Stimulated activated CD4-positive, alpha-beta T cell treated with anti-CD3 and anti-CD28 coated beads, Interleukin-12 subunit alpha, Interleukin-12 subunit beta, amount 100 ng/mL, for 24 hours (primary cell): ENCODE measurements at regions not wholly inside any gene's neighbourhood (a gene's known extent, or its start where the extent isn't known, plus 50 kb on each side); places are given as distances from the start of the nearest gene placed in this dataset.
"Not testable (repeated sequence)": the region's sequence is repeated elsewhere in the genome, so short reads cannot be mapped to it uniquely, and the experiment has no call there.

Source experiments
- DNase-seq, 2 experiments: peaks; one replicate each; pipeline ENCODE4 v3.0.0-alpha.2; 2020; ENCODE audit warnings: low read depth in 2 of 2

DNA sequence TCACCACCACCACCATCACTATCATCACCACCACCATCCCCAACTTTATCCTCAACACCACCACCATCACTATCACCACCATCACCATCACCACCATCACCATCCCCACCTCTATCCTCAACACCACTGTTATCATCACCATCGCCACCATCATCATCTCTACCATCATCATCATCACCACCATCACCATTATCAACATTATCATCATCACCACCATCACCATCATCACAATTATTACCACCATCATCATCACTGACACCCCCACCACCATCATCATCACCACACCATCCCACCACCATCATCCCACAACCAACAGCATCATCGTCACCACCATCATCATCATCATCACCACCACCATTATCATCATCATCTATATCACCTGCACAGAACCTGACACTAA, 188.4 kb upstream of the PWP1 start:
- no peak for DNase-seq

DNA sequence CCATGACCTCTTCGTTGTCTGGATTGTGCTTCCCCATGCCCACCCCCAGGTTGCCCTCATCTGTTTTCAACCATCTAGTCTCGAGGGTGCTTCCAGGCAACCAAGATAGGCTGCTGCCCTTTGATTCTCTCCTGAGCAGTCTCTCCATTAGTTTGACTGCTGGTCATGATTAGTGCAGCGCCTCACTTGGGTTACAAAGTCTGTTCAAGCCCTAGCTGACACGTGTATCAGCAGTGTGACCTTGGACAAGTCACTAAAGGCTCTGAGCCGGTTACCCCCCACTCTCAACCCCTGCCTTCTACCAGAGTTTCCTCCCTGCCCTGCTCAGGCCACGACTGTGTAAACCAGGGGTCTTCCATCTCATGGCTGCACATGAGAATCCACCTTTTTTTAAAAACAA, 185.3 kb upstream of the PWP1 start:
- no peak for DNase-seq

DNA sequence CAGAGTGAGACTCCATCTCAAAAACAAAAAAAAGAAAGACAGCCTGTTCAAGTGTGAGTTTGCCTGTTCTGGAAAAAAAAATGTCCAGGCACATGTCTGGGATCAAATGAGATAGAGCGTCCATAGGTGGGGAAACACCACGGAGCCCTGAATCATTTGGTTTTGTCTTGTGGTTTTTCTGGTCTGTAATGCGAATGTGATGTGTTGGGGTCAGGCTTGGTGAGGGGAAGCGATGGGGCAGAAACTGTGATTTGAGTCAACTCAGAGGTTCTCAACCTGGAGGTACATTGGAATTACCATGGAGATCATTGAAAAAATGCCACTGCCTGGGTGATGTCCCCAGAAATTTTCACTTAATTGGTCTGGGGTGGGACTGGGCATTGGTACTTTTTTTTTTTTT, 183.9 kb upstream of the PWP1 start:
- DNase-seq = no peak

DNA sequence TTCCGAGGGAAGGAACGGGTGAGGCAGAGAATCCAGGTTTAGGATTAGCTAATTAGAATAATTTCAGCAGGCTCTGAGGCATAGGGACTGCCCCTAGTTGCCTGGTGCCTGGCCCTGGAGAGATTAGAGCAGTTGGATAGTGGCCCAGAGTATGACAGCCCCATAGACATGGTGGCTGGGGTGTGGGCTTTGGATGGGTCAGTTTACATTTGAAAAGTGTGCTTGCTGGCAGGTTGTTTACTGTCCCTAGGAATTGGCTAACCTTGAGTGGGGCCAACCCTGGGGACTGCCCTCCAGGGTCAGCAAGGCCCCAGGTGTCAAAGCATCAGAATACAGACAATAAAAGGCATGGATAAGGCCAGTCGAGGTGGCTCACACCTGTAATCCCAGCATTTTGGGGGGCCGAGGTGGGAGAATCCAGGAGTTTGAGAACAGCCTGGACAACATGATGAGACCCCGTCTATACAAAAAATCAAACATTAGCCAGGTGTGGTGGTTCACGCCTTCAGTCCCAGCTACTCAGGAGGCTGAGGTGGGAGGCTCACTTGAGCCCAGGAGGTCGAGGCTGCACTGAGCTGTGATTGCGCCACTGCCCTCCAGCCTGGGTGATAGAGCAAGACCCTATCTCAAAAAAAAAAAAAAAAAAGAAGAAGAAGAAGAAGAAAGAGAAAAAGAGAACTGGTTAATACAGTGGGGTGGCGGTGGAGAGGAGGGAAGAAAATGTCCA, 182.3 kb upstream of the PWP1 start:
- no peak for DNase-seq

DNA sequence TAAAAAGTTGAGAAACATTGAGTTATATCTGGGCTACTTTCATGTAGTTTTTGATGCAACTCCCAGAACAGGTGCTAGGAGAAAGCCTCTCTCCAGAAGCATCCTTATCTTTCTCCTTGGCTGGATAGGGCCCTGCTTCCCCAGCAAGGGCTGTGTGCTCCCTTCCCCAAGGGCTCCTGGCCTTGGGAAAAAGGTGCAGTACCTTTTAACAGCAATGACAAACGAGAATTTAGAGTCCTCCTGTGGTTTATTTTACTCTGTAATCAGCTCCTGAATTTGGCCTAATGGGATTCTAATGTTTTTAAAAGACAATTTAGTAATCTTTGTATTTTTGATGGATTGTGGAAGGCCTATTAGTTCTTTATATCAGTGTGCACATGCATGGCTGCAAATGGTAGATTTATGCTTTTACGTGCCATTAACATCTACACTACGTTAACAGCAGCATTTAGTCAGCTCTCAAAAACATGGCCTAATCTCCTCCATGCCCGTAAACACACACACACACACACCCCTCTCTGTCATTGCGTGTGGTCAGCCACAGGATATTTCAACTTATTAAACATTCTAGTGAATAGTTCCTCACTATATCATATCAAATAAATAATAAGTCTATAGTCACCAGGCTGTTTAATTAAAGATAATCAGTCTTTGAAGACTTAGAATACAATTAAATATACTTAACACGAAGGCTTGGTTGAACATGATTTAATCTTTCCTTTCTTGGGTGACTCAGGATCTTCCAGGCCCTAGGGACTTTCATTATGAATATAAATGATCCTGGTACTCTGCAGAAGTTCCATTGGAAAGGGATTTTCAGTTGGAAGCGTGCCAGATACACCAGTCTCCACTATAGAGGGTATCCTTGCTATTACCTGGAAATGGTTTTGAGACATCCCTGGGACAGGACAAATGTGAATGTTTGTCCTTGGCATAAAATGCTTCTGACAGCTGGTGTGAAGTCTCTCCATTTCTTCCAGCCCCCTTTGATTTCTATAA, 181.4 kb upstream of the PWP1 start:
- DNase-seq = no peak

DNA sequence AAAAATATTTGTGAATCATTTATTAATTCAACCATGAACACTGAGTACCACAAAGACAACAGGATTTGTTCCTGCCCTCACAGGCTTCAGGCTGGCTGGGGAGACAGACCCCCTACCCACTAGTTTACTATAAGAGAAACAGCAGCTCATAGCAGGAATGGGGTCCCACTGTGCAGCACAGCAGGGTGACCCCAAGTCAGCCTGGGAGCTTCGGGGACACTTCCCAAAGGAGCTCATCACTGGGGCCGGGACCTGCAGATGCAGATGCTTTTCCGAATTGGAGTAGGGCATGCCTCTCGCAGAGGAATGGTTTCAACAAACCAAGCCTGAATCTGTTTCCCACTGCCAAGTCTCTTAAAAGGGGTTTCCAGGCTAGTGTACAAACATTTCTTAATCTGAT, 176.2 kb upstream of the PWP1 start:
- no peak for DNase-seq

DNA sequence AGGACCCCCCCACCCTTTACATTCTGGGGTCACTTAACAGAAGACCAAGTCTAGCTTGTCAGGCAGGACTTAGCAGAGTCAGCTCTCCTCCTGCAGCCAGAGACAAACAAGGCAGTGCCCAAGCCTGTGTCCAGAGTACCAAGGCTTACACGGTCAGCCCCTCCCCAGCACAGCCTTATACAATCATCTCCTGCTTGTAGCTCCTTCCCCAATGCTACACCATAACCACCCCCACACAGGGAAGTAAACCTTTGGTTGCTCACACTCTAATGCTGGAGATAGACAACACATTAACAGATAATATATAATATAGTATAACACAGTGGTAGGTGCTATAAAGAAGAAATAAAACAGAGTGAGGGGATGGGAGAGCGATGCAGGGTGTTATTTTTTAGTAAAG, 175.4 kb upstream of the PWP1 start:
- no peak for DNase-seq

DNA sequence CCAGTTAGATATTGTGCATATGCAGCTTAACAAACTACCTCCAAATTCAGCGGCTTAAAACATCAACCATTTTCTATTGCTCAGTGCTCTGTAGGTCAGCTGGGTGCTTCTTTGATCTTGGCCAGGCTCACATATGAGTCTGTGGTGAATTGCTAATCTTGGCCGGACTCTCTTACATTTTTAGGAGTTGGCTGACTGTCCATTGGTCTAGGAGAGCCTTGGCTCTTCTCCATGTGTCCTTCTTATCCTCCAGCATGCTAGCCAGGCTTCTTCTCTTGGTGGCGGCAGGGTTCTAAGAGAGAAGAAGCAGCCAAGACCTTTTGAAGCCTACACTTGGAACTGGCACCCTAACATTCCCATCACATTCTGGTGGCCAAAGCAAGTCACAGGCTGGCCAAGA, 174.3 kb upstream of the PWP1 start:
- no peak for DNase-seq

DNA sequence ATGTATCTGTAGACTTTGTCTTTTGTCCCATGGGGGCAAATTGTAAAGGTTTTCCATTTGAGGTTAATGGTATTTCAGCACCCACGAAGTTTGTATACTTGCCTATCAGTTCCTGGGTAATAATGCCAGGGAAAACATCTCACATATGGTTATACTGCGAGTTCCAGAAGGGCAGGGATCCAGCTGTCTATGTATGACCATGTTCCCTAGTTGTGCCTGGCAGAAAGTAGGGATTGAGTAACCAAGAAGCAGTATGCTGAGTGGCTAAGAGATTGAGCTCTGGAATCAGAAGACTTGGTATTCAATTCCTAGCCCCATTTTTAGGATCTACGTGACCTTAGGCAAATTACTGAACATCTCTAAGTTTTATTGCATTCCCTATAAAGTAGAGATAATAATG, 173.2 kb upstream of the PWP1 start:
- DNase-seq = no peak

DNA sequence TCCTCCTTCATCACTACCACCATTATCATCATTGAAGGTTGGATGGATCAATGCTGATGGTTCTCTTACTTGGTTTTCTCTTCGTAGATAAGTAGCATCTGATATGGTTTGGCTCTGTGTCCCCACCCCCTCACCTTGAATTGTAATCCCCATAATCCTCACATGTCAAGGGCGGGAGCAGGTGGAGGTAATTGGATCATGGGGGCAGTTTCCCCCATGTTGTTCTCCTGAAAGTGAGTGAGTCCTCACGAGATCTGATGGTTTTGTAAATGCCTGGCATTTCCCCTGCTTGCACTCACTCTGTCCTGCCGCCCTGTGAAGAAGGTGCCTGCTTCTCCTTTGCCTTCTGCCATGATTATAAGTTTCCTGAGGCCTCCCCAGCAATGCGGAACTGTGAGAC, 172.4 kb upstream of the PWP1 start:
- no peak for DNase-seq

DNA sequence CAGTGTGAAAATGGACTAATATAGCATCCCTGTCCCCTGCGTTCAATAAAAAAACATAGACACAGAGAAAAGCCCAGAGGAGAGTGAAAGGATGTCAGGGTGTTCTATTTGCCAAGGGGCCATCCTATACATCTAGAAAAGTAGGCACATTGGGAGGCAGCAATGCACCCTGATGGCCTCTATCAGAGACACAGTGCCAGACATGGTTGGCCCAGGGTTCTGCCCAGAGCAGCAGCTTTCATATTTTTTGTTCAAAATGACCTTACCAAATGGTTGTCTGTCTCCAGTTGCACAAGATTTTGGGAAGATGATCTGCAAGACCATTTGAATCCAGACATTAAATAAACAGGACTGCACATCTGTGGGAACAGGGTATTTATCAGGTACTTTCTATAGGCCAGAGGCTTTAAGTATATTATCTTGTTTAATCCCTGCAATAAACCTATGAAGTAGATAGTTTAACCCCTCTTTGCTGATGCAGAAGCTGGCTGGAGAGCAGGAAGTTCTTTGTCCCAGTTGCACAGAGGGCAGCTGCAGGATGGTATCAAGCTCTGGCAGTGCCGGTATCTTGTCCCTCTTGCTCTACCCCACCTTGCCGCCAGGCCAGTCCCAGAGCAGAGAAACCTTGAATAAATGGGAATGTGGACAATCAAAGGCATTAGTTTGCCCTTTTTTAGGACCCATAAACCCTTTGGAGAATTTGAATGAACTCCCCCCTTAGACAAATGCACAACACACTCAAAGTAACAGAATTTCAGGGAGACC, 171.8 kb upstream of the PWP1 start:
- DNase-seq = no peak

DNA sequence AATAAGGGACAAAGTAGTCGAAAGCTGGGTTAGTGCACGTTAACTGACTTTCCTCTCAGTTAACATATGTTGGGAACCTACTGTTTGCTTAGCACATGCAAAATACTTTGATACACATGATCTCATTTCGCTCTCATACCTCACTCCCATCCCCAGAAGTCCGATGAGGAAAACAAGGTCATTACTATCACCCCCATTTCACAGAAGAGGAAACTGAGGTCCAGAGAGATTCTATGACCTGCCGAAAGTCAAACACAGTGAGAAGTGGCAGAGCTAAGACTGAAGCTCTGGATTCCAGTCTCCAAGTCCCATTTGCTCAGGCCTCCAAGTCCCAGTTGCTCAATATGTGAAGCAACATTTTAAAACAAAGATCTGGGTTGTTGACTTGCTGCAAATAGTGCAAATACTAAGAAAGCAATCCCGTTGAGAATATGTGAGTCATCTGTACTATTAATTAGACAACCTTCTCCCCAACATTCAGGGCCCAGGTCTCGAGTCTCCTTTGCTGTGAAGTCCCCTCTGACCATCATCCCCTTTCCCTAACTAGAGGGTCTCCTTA, 170.6 kb upstream of the PWP1 start:
- DNase-seq = no peak

DNA sequence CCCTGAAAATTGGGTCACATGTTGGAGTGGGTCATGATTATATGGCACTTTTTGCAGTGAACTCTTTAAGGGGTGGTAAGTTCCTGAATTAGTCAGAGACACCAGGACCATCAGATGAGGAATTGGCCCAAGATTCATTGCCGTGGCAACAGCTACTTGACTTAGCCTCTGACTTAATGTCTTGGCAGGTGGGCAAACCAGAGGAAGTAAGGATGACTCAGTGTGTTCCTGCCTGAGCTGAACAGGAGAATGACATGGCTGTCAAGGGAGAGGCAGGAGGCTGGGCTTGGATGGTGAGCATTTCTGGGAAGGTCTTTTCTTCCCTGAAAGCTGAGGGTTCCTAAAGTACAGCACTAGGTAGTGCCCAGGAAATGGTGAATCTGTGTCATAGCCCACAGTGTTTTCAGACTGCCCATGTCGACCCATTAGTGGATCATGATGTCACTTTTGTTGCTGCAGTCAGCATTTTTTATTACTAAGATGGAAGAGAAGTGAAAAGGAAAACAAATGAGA, 170.1 kb upstream of the PWP1 start:
- peak in 1 of 2 experiments; percentile 3 for DNase-seq

DNA sequence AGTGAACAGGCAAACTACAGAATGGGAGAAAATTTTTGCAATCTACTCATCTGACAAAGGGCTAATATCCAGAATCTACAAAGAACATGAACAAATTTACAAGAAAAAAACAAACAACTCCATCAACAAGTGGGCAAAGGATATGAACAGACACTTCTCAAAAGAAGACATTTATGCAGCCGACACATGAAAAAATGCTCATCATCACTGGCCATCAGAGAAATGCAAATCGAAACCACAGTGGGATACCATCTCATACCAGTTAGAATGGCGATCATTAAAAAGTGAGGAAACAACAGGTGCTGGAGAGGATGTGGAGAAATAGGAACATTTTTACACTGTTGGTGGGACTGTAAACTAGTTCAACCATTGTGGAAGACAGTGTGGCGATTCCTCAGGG, 167.8 kb upstream of the PWP1 start:
- not testable (repeated sequence) for DNase-seq

DNA sequence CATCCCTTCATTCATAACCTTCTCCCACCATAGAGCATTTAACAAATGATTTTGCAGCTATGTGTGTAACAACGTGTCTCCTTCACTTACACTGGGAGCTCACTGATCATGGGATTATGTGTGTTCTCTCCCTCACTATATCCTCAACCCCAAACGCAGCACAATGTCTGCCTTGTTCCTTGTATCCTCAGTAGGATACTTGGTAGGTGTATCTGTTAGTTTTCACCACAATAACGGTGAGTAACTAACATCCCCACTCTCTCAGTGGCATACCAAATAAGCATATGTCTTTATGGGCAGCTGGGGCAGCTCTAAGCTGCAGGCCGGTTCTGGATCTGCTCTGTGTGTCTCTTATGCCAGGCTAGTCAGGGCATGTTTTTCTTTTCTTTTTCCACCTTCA, 166.7 kb upstream of the PWP1 start:
- no peak for DNase-seq

DNA sequence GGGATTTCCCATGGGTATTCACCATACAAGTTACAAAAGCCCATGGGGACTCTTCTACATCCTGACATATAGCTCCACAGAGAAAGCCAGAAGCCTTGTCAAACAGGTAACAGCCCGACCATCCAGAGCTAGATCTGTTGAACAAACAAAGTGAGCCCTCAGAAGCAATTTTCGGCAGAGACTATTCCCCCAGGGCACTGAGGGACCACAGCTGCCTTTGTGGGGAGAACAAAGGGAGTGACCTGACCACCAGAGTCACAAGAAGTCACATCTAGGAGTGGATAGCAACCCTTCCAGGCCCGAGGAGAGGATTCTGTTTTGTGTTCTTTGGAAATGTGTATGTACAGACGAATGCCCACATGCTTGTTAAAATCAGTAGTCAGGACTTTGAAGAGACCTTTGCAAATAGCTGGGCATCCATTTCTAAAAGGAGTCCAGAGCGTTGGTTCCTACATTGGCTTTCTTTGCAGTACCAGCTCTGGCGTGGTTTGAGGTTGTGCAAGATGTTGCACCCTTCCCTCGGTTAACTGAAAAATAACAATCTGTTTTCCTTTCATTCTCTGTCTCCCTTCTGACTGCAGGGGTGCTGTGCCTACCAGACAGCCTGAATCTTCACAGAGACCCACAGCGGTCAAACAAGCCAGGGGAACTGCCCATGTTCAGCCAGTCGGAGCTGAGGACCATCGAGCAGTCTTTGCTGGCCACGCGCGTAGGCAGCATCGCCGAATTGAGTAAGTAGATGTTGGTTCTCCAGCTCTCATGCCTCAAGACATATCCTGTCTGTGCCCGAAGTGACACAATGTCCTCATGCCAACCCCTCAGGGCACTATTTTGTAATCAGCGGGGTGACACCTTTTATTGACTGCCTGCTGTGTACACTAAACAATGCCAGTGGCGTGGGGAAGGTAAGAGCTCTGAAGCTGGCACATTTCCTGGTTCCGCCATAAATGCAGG, 165.4 kb upstream of the PWP1 start:
- no peak for DNase-seq

DNA sequence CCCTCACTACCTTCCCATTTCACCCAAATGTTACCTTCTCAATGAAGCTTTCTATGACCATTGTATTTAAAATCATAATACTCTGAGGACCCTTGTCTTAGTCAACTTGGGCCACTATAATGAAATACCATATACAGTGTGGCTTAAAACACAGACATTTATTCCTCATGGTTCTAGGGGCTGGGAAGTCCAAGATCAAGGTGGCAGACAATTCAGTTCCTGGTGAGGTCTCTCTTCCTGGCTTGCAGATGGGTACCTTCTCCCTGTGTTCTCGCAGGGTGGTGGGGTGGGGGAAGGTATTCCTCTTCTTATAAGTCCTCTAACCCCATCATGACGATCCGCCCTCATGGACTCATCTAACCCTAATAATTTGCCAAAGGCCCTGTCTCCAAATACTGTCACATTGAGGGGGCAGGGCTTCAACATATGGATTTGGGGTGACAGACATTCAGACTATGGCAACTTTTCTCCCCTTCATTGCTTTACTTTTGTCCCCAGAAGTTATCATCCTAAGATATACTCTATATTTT, 163.7 kb upstream of the PWP1 start:
- no peak for DNase-seq

DNA sequence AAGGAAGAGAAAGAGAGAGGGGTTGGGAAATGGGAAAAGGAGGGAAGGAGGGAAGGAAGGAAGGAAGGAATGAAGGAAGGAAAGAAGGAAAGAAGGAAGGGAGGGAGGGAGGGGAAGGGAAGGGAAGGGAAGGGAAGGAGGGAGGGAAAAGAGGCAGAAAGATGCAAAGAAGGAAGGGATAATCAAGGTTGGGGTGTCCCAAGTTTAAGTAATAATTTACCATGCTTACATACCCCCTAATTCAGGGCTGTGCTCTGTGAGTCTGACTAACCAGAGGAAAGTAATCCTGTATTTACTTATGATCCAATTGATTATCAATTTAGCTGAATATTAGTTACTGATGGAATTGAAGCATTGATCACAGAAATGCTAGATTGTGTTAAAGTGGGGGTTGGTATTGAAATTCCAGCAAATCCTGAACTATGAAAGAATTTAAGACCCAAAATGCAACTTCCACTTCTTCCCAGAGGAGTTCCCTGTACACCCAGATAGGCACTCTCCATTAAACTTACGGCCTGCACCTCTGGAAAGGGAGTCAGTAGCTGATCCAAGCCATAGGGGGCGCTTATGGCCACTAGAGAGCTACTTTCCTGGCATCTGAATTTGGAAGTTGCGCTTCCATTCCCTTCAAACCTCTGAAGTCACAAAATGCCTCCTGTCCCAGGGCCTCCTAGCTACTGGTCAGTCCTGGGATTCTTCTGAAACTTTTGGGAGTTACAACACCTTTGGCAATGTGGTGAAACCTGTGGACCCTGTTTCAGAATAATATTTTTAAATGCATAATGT, 162.7 kb upstream of the PWP1 start:
- no peak for DNase-seq

DNA sequence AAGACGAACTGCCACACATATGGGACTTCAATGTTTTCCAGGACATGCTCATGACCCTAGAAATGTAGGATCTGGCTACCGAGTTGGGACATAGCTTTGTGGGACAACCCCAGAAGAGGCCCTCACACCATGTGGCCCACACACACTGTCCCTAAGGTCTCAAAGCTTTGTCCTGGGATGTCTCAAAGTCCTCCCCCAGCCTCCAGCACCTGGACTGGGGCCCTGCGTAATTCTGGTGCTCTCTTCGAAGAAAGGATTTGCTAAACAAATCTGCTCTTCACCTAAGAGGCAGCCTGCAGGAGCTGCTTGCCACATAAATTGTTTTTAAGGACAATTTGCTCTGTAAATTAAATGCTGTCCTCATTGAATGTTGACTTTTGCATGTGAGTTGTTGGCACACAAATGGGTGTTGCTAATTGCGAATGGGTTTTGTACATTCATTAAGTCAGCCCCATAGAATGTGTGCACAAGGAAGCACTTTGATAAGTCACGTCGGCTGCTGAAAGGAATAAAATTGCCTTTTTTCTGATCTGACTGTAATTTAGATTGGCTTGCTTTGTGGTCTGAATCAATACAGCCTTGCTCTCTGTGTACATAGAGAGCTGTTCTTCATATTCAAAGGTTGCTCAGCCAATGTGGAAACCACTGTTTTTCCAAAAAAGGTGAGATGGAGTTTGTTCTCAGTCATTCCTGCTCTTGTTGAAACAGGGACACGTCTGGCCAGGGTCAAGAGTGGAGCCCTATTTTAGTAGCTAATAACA, 161.6 kb upstream of the PWP1 start:
- no peak for DNase-seq
